HEK293T (cell line): ENCODE measurements at regions not wholly inside any gene's neighbourhood (a gene's known extent, or its start where the extent isn't known, plus 50 kb on each side); places are given as distances from the start of the nearest gene placed in this dataset.

ENCODE experiments used
- CTCF ChIA-PET: fragments of 350-600 bp; formaldehyde crosslinking; extraction: SDS; loops from one replicate; lab custom pipeline; 2021; ENCODE audit warnings: antibody characterized with exemption, inconsistent platforms; lab: Yijun Ruan, JAX
- POLR2A ChIA-PET: fragments of 350-600 bp; formaldehyde crosslinking; extraction: SDS; loops from one replicate; lab custom pipeline; 2020; ENCODE audit warnings: antibody characterized with exemption, inconsistent platforms; lab: Yijun Ruan, JAX
- DNase-seq: peaks from one replicate; pipeline ENCODE4 v3.0.0; 2012; ENCODE audit warnings: mixed read lengths; ENCODE audit errors: extremely low spot score
- ARNT ChIP-seq: fragments of 450-650 bp; IDR thresholded peaks from 2 replicates; pipeline ENCODE4 v1.6.1; 2017; ENCODE audit warnings: mild to moderate bottlenecking
- BHLHE40 ChIP-seq: fragments of 450-650 bp; IDR thresholded peaks from 2 replicates; pipeline ENCODE4 v1.6.1; 2016; ENCODE audit warnings: mild to moderate bottlenecking, moderate library complexity, borderline replicate concordance
- CTBP1 ChIP-seq: fragments of 450-650 bp; IDR thresholded peaks from 2 replicates; pipeline ENCODE4 v1.6.1; 2016; ENCODE audit warnings: borderline replicate concordance
- ELF4 ChIP-seq: fragments of 450-650 bp; IDR thresholded peaks from 2 replicates; pipeline ENCODE4 v1.6.1; 2017; ENCODE audit warnings: antibody characterized with exemption
- FOXA1 ChIP-seq: fragments of 450-650 bp; IDR thresholded peaks from 2 replicates; pipeline ENCODE4 v1.6.1; 2016; ENCODE audit warnings: mild to moderate bottlenecking
- FOXK2 ChIP-seq: fragments of 450-650 bp; IDR thresholded peaks from 2 replicates; pipeline ENCODE4 v1.6.1; 2016; ENCODE audit warnings: mild to moderate bottlenecking
- FOXM1 ChIP-seq: fragments of 450-650 bp; IDR thresholded peaks from 2 replicates; pipeline ENCODE4 v1.6.1; 2017; ENCODE audit warnings: mild to moderate bottlenecking, borderline replicate concordance
- HDGF ChIP-seq: fragments of 450-650 bp; IDR thresholded peaks from 2 replicates; pipeline ENCODE4 v1.6.1; 2017; ENCODE audit warnings: antibody characterized with exemption, borderline replicate concordance
- L3MBTL2 ChIP-seq: fragments of 450-650 bp; conservative IDR thresholded peaks from 2 replicates; pipeline ENCODE4 v1.6.1; 2016; ENCODE audit warnings: mild to moderate bottlenecking
- LEF1 ChIP-seq: fragments of 450-650 bp; IDR thresholded peaks from 2 replicates; pipeline ENCODE4 v1.6.1; 2017; ENCODE audit warnings: mild to moderate bottlenecking, borderline replicate concordance
- NFRKB ChIP-seq: fragments of 450-650 bp; IDR thresholded peaks from 2 replicates; pipeline ENCODE4 v1.6.1; 2016; ENCODE audit warnings: mild to moderate bottlenecking, moderate library complexity
- SP1 ChIP-seq: fragments of 450-650 bp; IDR thresholded peaks from 2 replicates; pipeline ENCODE4 v1.6.1; 2017
- SUZ12 ChIP-seq: fragments of 450-650 bp; IDR thresholded peaks from 2 replicates; pipeline ENCODE4 v1.6.1; 2016; ENCODE audit warnings: mild to moderate bottlenecking
- TARDBP ChIP-seq: fragments of 450-650 bp; IDR thresholded peaks from 2 replicates; pipeline ENCODE4 v1.6.1; 2016
- ZNF384 ChIP-seq: fragments of 450-650 bp; IDR thresholded peaks from 2 replicates; pipeline ENCODE4 v1.6.1; 2016
- TF ChIP-seq, protein P1 (sequence below): fragments of 450-650 bp; IDR thresholded peaks from 2 replicates; pipeline ENCODE4 v1.6.1; 2016

DNA sequence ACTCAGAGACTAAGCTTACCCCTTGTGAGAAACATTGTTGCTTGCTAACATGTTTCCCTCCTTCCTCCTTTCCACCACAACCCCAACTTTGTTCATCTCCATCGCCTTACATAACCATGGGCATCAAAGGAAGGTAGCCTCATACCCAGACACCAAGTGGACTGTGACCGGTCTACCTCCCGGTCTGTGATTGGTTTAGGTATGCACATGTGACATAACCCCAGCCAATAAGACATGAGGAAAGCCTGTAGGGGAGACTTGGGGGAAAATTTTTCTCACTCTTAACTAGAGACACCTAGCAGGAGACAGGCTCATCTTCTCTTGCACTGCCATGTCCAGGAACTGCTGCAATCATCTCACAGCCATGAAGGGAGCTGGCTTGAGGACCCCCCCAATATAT, 120.7 kb downstream of the CDC7 start:
- ChIA-PET POLR2A (no interaction called here), CTCF (interaction anchor here (1.2 kb wide), 1 partner anchor 286 kb away, joined by 3 read pairs; no protein-coding TSS in a partner anchor)
- DNase-seq: no peak
- no peak for TF ChIP-seq ARNT
- no peak for TF ChIP-seq BHLHE40
- no peak for TF ChIP-seq ELF4
- no peak for TF ChIP-seq L3MBTL2
- TF ChIP-seq SP1: no peak
- TF ChIP-seq LEF1: no peak
- no peak for TF ChIP-seq TARDBP
- TF ChIP-seq, protein P1, sequence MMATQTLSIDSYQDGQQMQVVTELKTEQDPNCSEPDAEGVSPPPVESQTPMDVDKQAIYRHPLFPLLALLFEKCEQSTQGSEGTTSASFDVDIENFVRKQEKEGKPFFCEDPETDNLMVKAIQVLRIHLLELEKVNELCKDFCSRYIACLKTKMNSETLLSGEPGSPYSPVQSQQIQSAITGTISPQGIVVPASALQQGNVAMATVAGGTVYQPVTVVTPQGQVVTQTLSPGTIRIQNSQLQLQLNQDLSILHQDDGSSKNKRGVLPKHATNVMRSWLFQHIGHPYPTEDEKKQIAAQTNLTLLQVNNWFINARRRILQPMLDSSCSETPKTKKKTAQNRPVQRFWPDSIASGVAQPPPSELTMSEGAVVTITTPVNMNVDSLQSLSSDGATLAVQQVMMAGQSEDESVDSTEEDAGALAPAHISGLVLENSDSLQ: no peak
- TF ChIP-seq CTBP1: no peak
- TF ChIP-seq FOXA1: no peak
- TF ChIP-seq ZNF384: no peak
- TF ChIP-seq NFRKB: no peak
- no peak for TF ChIP-seq FOXM1
- no peak for TF ChIP-seq HDGF
- TF ChIP-seq FOXK2: no peak
- no peak for TF ChIP-seq SUZ12

DNA sequence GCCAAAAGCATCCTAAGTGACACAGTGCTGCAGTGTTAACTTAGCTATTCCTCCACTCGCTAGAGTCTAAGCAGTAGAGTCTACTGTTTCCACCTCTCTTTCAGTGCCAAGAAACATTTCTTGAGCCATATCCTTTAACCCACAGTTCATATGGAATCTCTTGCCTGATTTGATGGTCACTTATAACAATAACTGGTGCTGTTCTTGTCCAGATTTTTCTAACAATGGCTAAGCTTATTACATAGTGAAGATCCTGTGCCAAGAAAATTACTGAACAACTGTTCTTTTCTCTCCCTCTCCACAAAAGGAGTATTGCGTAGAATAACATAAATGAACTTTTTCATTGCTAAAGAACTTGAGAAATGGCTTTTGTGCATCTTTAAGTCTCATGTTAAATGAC, 121.3 kb downstream of the CDC7 start:
- CTCF ChIA-PET: interaction anchor here (1.2 kb wide), 1 partner anchor 286 kb away, joined by 3 read pairs; no protein-coding TSS in a partner anchor
- DNase-seq: no peak
- TF ChIP-seq HDGF (no peak), TARDBP (no peak), FOXM1 (no peak), L3MBTL2 (no peak), CTBP1 (no peak), SP1 (no peak), SUZ12 (no peak)
- POLR2A ChIA-PET: no interaction called here

DNA sequence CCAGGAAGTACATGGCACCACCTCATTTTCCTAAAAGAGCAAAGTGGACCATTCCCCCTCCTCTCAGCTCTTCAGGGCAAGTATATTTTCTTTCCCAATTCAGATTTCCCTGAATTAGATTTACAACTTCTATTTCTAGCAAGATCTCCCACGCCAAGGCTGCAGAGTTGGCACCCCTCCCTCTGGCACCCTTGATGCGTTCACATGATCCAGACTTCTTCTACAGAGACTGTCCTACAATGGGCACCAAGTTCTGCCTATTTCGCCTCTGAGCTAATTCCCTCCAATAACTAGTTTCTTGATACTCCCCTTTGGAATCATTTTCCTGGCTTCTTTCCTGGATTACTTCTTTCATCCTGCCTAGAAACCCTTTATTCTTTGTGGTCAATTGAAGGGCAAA, 122.0 kb downstream of the CDC7 start:
- TF ChIP-seq HDGF (no peak), TARDBP (no peak), FOXA1 (no peak), LEF1 (no peak), ZNF384 (no peak), SUZ12 (no peak), BHLHE40 (no peak), SP1 (no peak), FOXK2 (no peak), FOXM1 (no peak), ELF4 (no peak), L3MBTL2 (no peak)
- TF ChIP-seq, protein P1: no peak
- ChIA-PET POLR2A (no interaction called here), CTCF (interaction anchor here (1.2 kb wide), 1 partner anchor 285 kb away, joined by 3 read pairs; no protein-coding TSS in a partner anchor)
- no peak for DNase-seq

DNA sequence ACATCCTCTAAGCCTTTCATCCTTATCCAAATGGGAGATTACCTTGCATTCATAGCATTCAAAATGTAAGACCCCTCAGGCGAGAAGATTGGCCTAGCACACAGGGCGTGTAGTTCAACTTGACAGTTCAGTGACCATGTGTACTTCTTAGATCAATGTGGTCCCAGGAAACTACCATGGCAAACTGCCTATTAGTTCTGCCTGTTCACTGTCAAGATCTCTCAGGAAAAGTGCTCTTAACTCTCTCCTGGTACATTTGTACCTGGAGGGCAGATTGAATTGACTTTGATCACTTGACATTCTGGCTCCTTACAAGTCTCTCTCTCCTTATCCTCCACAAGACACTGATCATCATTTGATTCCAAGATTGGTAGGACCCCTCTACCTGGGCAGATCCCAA, 122.4 kb downstream of the CDC7 start:
- POLR2A ChIA-PET: no interaction called here
- CTCF ChIA-PET: no interaction called here
- DNase-seq: no peak
- no peak for TF ChIP-seq SUZ12
- TF ChIP-seq ARNT: no peak
- TF ChIP-seq L3MBTL2: no peak
- no peak for TF ChIP-seq FOXK2
- TF ChIP-seq, protein P1: no peak
- TF ChIP-seq FOXM1: no peak
- no peak for TF ChIP-seq BHLHE40
- no peak for TF ChIP-seq FOXA1
- no peak for TF ChIP-seq ELF4
- TF ChIP-seq NFRKB: no peak
- no peak for TF ChIP-seq HDGF
- TF ChIP-seq CTBP1: no peak
- no peak for TF ChIP-seq SP1
- no peak for TF ChIP-seq TARDBP

DNA sequence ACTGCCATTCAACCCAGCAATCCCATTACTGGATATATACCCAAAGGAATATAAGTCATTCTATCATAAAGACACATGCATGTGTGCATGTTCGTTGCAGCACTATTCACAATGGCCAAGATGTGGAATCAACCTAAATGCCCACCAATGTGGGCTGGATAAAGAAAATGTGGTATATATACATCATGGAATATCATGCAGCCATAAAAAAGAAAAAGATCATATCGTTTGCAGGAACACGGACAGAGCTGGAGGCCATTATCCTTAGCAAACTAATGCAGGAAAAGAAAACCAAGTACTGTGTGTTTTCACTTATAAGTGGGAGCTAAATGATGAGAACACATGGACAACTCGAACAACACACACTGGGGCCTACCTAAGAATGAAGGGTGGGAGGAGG, 123.7 kb downstream of the CDC7 start:
- DNase-seq: no peak
- ChIA-PET POLR2A (no interaction called here), CTCF (no interaction called here)
- TF ChIP-seq FOXM1 (no peak), L3MBTL2 (no peak), HDGF (no peak), SP1 (no peak), FOXA1 (no peak), LEF1 (no peak), CTBP1 (no peak), ELF4 (no peak), TARDBP (no peak), NFRKB (no peak), ARNT (no peak), ZNF384 (no peak), BHLHE40 (no peak), SUZ12 (no peak), FOXK2 (no peak)
- TF ChIP-seq, protein P1: no peak
